ENCODE measurements at regions not wholly inside any gene's neighbourhood (a gene's known extent, or its start where the extent isn't known, plus 50 kb on each side); places are given as distances from the start of the nearest gene placed in this dataset.

GRCh38 chr7:37524056-37524455 lies 75.4 kb upstream of the ELMO1 start:
- no peak overlapping the region for H3K4me2 ChIP-seq (ENCODE audit: low read length, poor library complexity, severe bottlenecking)
- no peaks in the 10 kb centered on the region for H3K27me3 ChIP-seq (ENCODE audit: control insufficient read depth in 1 of 2, insufficient read depth in 1 of 2, low read length in 2 of 2)
- no peak overlapping the region for H2BK15ac ChIP-seq (ENCODE audit: low read depth, poor library complexity, severe bottlenecking)
- no peak overlapping the region for H4K91ac ChIP-seq (ENCODE audit: low read length)
- no peak overlapping the region for H2BK5ac ChIP-seq (ENCODE audit: low read depth, low read length, poor library complexity, severe bottlenecking)
- no peak overlapping the region for H2AK5ac ChIP-seq (ENCODE audit: low read length, severe bottlenecking)
- H3K4me1 ChIP-seq (ENCODE audit: control insufficient read depth, insufficient read depth, low read depth, low read length): no peaks in the 10 kb centered on the region
- no peak overlapping the region for H3K18ac ChIP-seq (ENCODE audit: low read depth in 1 of 2, low read length in 2 of 2)
- no peak overlapping the region for H3K9ac ChIP-seq (ENCODE audit: low read length)
- no peak overlapping the region for H2BK12ac ChIP-seq (ENCODE audit: low read length in 2 of 2)
- WGBS: 47% methylated on average over 4 of the region's 4 CpGs
- no peak for DNase-seq
- no peak overlapping the region for H3K4me3 ChIP-seq (ENCODE audit: insufficient read depth in 1 of 2, low read depth in 1 of 2, low read length in 2 of 2)
- H3K27ac ChIP-seq (ENCODE audit: low read length, poor library complexity, severe bottlenecking): no peak overlapping the region
- no peak overlapping the region for H3K4ac ChIP-seq (ENCODE audit: low read depth in 1 of 2, low read length in 2 of 2)
- no peaks in the 10 kb centered on the region for H3K9me3 ChIP-seq (ENCODE audit: control insufficient read depth, low read length)
- H3K23ac ChIP-seq (ENCODE audit: low read length in 2 of 2): no peak overlapping the region
- H3K79me1 ChIP-seq (replicated peaks; ENCODE audit: low read length, poor library complexity, severe bottlenecking): no peaks in the 10 kb centered on the region
- H2BK120ac ChIP-seq (ENCODE audit: low read depth, low read length): no peak overlapping the region
- no peak overlapping the region for H3K14ac ChIP-seq (ENCODE audit: low read length in 2 of 2)
- no peaks in the 10 kb centered on the region for H3K36me3 ChIP-seq (ENCODE audit: control insufficient read depth in 1 of 2, insufficient read depth in 2 of 2, low read depth in 1 of 2, low read length in 2 of 2)
- no peak overlapping the region for H2AFZ ChIP-seq (ENCODE audit: low read depth, low read length)
- no peak overlapping the region for H4K8ac ChIP-seq (ENCODE audit: low read length)

- Histone ChIP-seq H2AFZ (ENCODE audit: low read depth, low read length) (no peak overlapping the region), H4K91ac (ENCODE audit: low read length) (no peak overlapping the region), H3K14ac (ENCODE audit: low read length in 2 of 2) (no peak overlapping the region), H3K9me3 (ENCODE audit: control insufficient read depth, low read length) (no peaks in the 10 kb centered on the region), H2BK120ac (ENCODE audit: low read depth, low read length) (no peak overlapping the region), H3K27me3 (ENCODE audit: control insufficient read depth in 1 of 2, insufficient read depth in 1 of 2, low read length in 2 of 2) (no peaks in the 10 kb centered on the region), H3K4me1 (ENCODE audit: control insufficient read depth, insufficient read depth, low read depth, low read length) (no peaks in the 10 kb centered on the region), H2BK5ac (ENCODE audit: low read depth, low read length, poor library complexity, severe bottlenecking) (no peak overlapping the region), H3K9ac (ENCODE audit: low read length) (no peak overlapping the region), H2BK12ac (ENCODE audit: low read length in 2 of 2) (no peak overlapping the region), H3K23ac (ENCODE audit: low read length in 2 of 2) (no peak overlapping the region), H3K79me1 (replicated peaks; ENCODE audit: low read length, poor library complexity, severe bottlenecking) (no peaks in the 10 kb centered on the region), H3K4ac (ENCODE audit: low read depth in 1 of 2, low read length in 2 of 2) (no peak overlapping the region), H2AK5ac (ENCODE audit: low read length, severe bottlenecking) (no peak overlapping the region), H2BK15ac (ENCODE audit: low read depth, poor library complexity, severe bottlenecking) (no peak overlapping the region), H3K4me2 (ENCODE audit: low read length, poor library complexity, severe bottlenecking) (no peak overlapping the region), H4K8ac (ENCODE audit: low read length) (no peak overlapping the region), H3K18ac (ENCODE audit: low read depth in 1 of 2, low read length in 2 of 2) (no peak overlapping the region), H3K27ac (ENCODE audit: low read length, poor library complexity, severe bottlenecking) (no peak overlapping the region), H3K36me3 (ENCODE audit: control insufficient read depth in 1 of 2, insufficient read depth in 2 of 2, low read depth in 1 of 2, low read length in 2 of 2) (no peaks in the 10 kb centered on the region), H3K4me3 (ENCODE audit: insufficient read depth in 1 of 2, low read depth in 1 of 2, low read length in 2 of 2) (no peak overlapping the region)
- DNase-seq: no peak
- WGBS: 53% methylated on average over 2 of the region's 2 CpGs
Measured at GRCh38 chr7:37524797-37525196, 76.1 kb upstream of the ELMO1 start.

GRCh38 chr7:37526623-37527022 lies 78.0 kb upstream of the ELMO1 start:
- no peak overlapping the region for H2BK5ac ChIP-seq (ENCODE audit: low read depth, low read length, poor library complexity, severe bottlenecking)
- no peak overlapping the region for H2AFZ ChIP-seq (ENCODE audit: low read depth, low read length)
- H3K4me3 ChIP-seq (ENCODE audit: insufficient read depth in 1 of 2, low read depth in 1 of 2, low read length in 2 of 2): no peak overlapping the region
- H2AK5ac ChIP-seq (ENCODE audit: low read length, severe bottlenecking): no peak overlapping the region
- no peaks in the 10 kb centered on the region for H3K27me3 ChIP-seq (ENCODE audit: control insufficient read depth in 1 of 2, insufficient read depth in 1 of 2, low read length in 2 of 2)
- no peak overlapping the region for H2BK12ac ChIP-seq (ENCODE audit: low read length in 2 of 2)
- H2BK15ac ChIP-seq (ENCODE audit: low read depth, poor library complexity, severe bottlenecking): no peak overlapping the region
- H3K79me1 ChIP-seq (replicated peaks; ENCODE audit: low read length, poor library complexity, severe bottlenecking): no peaks in the 10 kb centered on the region
- no peak for DNase-seq
- no peak overlapping the region for H3K14ac ChIP-seq (ENCODE audit: low read length in 2 of 2)
- no peak overlapping the region for H4K91ac ChIP-seq (ENCODE audit: low read length)
- no peak overlapping the region for H3K4me2 ChIP-seq (ENCODE audit: low read length, poor library complexity, severe bottlenecking)
- H3K9ac ChIP-seq (ENCODE audit: low read length): no peak overlapping the region
- 68% methylated on average over 4 of the region's 4 CpGs for WGBS
- H3K18ac ChIP-seq (ENCODE audit: low read depth in 1 of 2, low read length in 2 of 2): no peak overlapping the region
- H2BK120ac ChIP-seq (ENCODE audit: low read depth, low read length): no peak overlapping the region
- no peaks in the 10 kb centered on the region for H3K36me3 ChIP-seq (ENCODE audit: control insufficient read depth in 1 of 2, insufficient read depth in 2 of 2, low read depth in 1 of 2, low read length in 2 of 2)
- no peaks in the 10 kb centered on the region for H3K4me1 ChIP-seq (ENCODE audit: control insufficient read depth, insufficient read depth, low read depth, low read length)
- no peaks in the 10 kb centered on the region for H3K9me3 ChIP-seq (ENCODE audit: control insufficient read depth, low read length)
- H3K23ac ChIP-seq (ENCODE audit: low read length in 2 of 2): no peak overlapping the region
- H3K4ac ChIP-seq (ENCODE audit: low read depth in 1 of 2, low read length in 2 of 2): no peak overlapping the region
- no peak overlapping the region for H4K8ac ChIP-seq (ENCODE audit: low read length)
- H3K27ac ChIP-seq (ENCODE audit: low read length, poor library complexity, severe bottlenecking): no peak overlapping the region

- H3K4ac ChIP-seq (ENCODE audit: low read depth in 1 of 2, low read length in 2 of 2): no peak overlapping the region
- H3K23ac ChIP-seq (ENCODE audit: low read length in 2 of 2): no peak overlapping the region
- H3K27ac ChIP-seq (ENCODE audit: low read length, poor library complexity, severe bottlenecking): no peak overlapping the region
- no peak overlapping the region for H2BK5ac ChIP-seq (ENCODE audit: low read depth, low read length, poor library complexity, severe bottlenecking)
- no peak for DNase-seq
- no peak overlapping the region for H3K14ac ChIP-seq (ENCODE audit: low read length in 2 of 2)
- H3K4me2 ChIP-seq (ENCODE audit: low read length, poor library complexity, severe bottlenecking): no peak overlapping the region
- H3K9ac ChIP-seq (ENCODE audit: low read length): no peak overlapping the region
- no peak overlapping the region for H2AK5ac ChIP-seq (ENCODE audit: low read length, severe bottlenecking)
- H3K18ac ChIP-seq (ENCODE audit: low read depth in 1 of 2, low read length in 2 of 2): no peak overlapping the region
- H3K27me3 ChIP-seq (ENCODE audit: control insufficient read depth in 1 of 2, insufficient read depth in 1 of 2, low read length in 2 of 2): no peaks in the 10 kb centered on the region
- 81% methylated on average over 4 of the region's 4 CpGs for WGBS
- H3K79me1 ChIP-seq (replicated peaks; ENCODE audit: low read length, poor library complexity, severe bottlenecking): no peaks in the 10 kb centered on the region
- no peaks in the 10 kb centered on the region for H3K36me3 ChIP-seq (ENCODE audit: control insufficient read depth in 1 of 2, insufficient read depth in 2 of 2, low read depth in 1 of 2, low read length in 2 of 2)
- no peaks in the 10 kb centered on the region for H3K4me1 ChIP-seq (ENCODE audit: control insufficient read depth, insufficient read depth, low read depth, low read length)
- H2BK12ac ChIP-seq (ENCODE audit: low read length in 2 of 2): no peak overlapping the region
- no peak overlapping the region for H2BK15ac ChIP-seq (ENCODE audit: low read depth, poor library complexity, severe bottlenecking)
- H3K9me3 ChIP-seq (ENCODE audit: control insufficient read depth, low read length): no peaks in the 10 kb centered on the region
- no peak overlapping the region for H4K91ac ChIP-seq (ENCODE audit: low read length)
- H3K4me3 ChIP-seq (ENCODE audit: insufficient read depth in 1 of 2, low read depth in 1 of 2, low read length in 2 of 2): no peak overlapping the region
- no peak overlapping the region for H2BK120ac ChIP-seq (ENCODE audit: low read depth, low read length)
- no peak overlapping the region for H4K8ac ChIP-seq (ENCODE audit: low read length)
- H2AFZ ChIP-seq (ENCODE audit: low read depth, low read length): no peak overlapping the region
Measured at GRCh38 chr7:37527109-37527508, 78.4 kb upstream of the ELMO1 start.

Measured in mesenchymal stem cell (in vitro differentiated cells and primary cell).